Gastroesophageal sphincter (tissue), 3 donors: ENCODE measurements at regions not wholly inside any gene's neighbourhood (a gene's known extent, or its start where the extent isn't known, plus 50 kb on each side); places are given as distances from the start of the nearest gene placed in this dataset.

Experiments used
- POLR2AphosphoS5 ChIP-seq: sonication (generic); formaldehyde crosslinking; IDR thresholded peaks from one replicate; pipeline ENCODE4 v1.6.1; 2017; ENCODE audit warnings: antibody characterized with exemption
- TF ChIP-seq, protein P1 (sequence below), 4 experiments: fragments of 200-600 bp in 2 of 4; fragments of 450-650 bp in 2 of 4; sonication (generic) in 1 of 4; IDR thresholded peaks; one replicate each; pipeline ENCODE4 v1.5.1; 2017 to 2019; ENCODE audit warnings: antibody characterized with exemption in 4 of 4, mild to moderate bottlenecking in 2 of 4, moderate library complexity in 2 of 4

GRCh38 chr2:237150186-237150585, 64.5 kb downstream of the COPS8 start:
- TF ChIP-seq, protein P1, sequence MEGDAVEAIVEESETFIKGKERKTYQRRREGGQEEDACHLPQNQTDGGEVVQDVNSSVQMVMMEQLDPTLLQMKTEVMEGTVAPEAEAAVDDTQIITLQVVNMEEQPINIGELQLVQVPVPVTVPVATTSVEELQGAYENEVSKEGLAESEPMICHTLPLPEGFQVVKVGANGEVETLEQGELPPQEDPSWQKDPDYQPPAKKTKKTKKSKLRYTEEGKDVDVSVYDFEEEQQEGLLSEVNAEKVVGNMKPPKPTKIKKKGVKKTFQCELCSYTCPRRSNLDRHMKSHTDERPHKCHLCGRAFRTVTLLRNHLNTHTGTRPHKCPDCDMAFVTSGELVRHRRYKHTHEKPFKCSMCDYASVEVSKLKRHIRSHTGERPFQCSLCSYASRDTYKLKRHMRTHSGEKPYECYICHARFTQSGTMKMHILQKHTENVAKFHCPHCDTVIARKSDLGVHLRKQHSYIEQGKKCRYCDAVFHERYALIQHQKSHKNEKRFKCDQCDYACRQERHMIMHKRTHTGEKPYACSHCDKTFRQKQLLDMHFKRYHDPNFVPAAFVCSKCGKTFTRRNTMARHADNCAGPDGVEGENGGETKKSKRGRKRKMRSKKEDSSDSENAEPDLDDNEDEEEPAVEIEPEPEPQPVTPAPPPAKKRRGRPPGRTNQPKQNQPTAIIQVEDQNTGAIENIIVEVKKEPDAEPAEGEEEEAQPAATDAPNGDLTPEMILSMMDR (IDR thresholded peaks at IDR 0.05): no peak
- TF ChIP-seq POLR2AphosphoS5: no peak
